T-helper 17 cell (primary cell): ENCODE measurements at regions not wholly inside any gene's neighbourhood (a gene's known extent, or its start where the extent isn't known, plus 50 kb on each side); places are given as distances from the start of the nearest gene placed in this dataset.

Experiments used
- ATAC-seq: fragments of 150-1000 bp; cut with Tn5 transposase; 2 replicates; pipeline ENCODE4 v1.10.0; 2021; ENCODE audit warnings: mild to moderate bottlenecking, moderate library complexity
- DNase-seq, 3 donors: peaks; one replicate each; pipeline versions ENCODE4 v3.0.0 to v3.0.0-alpha.2; 2020 to 2021
- H3K9me3 ChIP-seq: one replicate; pipeline ENCODE4 v1.7.0; 2013; ENCODE audit warnings: low read length, mild to moderate bottlenecking; ENCODE audit not compliant: control insufficient read depth, poor library complexity, severe bottlenecking
- H3K27ac Mint-ChIP-seq: one replicate; pipeline ENCODE4 v1.8.0; 2022; ENCODE audit warnings: mild to moderate bottlenecking, moderate library complexity, mixed read lengths
- H3K27me3 Mint-ChIP-seq: one replicate; pipeline ENCODE4 v1.8.0; 2022; ENCODE audit warnings: mixed read lengths
- H3K36me3 Mint-ChIP-seq: one replicate; pipeline ENCODE4 v1.8.0; 2022; ENCODE audit warnings: low read depth, mixed read lengths
- H3K4me1 Mint-ChIP-seq: one replicate; pipeline ENCODE4 v1.8.0; 2022; ENCODE audit warnings: mild to moderate bottlenecking, mixed read lengths
- H3K4me3 Mint-ChIP-seq: one replicate; pipeline ENCODE4 v1.8.0; 2022; ENCODE audit warnings: mild to moderate bottlenecking, moderate library complexity, mixed read lengths

DNA sequence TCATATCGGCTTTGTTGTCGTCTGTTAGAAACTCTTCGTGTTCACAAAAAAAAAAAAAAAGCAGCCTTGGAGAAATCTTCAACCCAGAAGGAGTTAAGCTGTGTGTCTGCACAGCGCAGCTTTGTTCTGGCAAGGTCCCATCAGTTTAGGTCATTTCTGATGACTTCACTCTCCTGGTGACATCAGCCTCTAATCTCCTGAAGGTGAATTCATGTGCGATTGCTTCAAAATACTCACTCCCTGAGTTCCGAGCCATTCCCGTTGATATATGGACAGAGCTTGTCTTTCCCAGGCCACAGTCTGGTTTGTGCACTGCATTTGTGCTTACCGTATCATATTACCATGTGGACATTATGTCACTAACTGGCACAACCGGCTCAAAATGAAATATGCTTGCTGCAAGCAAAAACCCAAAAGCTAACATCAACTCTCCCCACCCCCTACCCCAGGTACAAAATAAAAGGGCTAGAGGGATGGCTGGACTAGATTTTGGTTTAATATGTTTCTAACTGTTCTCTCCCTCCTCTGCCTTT, 342.4 kb downstream of the KCNRG start:
- ATAC-seq, result no peak
- H3K27ac Mint-ChIP-seq, result peak overlapping the region; percentile 59
- peaks cover 53% of the 10 kb centered on the region for H3K4me1 Mint-ChIP-seq
- no peak for DNase-seq
- H3K36me3 Mint-ChIP-seq, result no peaks in the 10 kb centered on the region
- no peaks in the 10 kb centered on the region for H3K9me3 ChIP-seq
- no peaks in the 10 kb centered on the region for H3K27me3 Mint-ChIP-seq
- H3K4me3 Mint-ChIP-seq, result no peak overlapping the region

DNA sequence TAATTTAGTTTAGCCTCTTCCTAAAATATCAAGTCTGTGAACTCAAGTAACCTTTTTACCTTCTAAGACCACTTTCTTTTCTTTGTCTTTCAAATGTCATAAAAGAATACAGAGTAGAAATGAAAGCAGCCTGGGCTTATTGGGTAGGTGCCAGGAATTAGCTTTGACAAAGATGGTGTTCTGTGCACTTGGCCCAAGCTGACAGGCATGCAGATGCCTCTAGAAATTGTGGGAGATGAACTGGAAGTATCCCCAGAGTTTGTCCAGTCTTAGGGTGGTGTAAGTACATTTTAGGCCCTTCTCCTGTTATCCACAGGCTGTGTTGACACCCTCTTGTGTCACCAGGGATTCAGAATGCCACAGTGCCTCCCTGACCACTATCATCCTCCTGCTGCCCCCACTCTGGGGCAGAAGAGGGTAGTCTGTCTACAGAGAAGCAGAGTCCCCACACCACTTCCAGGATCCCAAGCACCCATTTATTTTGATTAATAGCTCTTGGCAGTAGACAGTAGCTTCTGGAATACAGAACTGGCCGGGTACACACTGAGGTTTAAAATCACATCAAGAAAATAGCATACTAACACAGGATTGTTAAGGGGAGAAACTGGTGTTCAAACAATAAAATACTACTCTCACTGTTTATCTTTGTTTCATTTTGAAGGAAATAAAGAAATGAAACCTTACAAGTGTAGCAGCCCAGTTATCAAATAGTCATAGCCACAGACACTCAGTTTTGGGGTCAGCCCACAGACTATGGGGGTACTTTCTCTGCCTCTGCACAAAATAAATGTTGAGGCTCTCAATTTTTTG, 343.2 kb downstream of the KCNRG start:
- Mint-ChIP-seq H3K27ac (peak overlapping the region; percentile 59), H3K36me3 (no peaks in the 10 kb centered on the region), H3K4me3 (peak overlapping the region; percentile 9), H3K4me1 (peaks cover 49% of the 10 kb centered on the region), H3K27me3 (no peaks in the 10 kb centered on the region)
- H3K9me3 ChIP-seq, result no peaks in the 10 kb centered on the region
- ATAC-seq (no peak), DNase-seq (no peak)

DNA sequence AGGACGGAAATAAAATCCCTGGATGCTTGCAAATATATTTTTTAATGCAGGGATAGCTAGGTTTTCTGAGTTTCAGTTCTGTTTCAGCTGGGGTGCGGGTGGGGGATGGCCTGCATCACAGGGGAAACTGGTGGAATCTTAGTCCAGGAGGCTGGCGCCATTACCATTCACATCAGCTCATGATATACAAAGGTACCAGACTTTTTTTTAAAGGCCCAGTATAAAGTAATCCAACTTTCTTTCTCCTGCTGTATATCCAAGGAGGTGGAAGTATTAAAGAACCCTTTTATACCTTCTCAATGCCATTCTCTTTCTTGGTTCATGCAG, 343.8 kb downstream of the KCNRG start:
- Mint-ChIP-seq H3K27ac (no peak overlapping the region), H3K36me3 (no peaks in the 10 kb centered on the region), H3K27me3 (no peaks in the 10 kb centered on the region), H3K4me1 (peaks cover 43% of the 10 kb centered on the region), H3K4me3 (no peak overlapping the region)
- DNase-seq, result no peak
- no peak for ATAC-seq
- H3K9me3 ChIP-seq, result no peaks in the 10 kb centered on the region

DNA sequence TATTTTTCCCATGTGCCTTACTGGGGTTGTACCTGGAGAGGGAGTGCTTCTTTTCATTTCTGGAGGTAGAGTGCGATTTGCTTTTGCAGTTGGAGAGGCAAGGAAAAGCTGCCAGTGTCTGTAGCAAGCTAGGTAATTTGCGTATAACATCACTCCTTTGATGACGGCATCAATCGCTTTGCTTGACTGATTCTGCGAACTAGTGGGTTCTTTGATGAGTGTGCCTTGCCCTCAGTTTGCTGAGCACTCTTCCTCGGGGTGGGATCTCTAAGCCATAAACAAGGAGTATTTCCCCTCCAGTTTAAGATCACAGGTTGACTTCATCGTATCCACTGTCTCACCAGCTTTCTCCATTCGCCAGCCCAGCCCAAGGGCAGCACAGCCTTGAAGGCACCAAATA, 344.5 kb downstream of the KCNRG start:
- H3K4me3 Mint-ChIP-seq, result no peak overlapping the region
- DNase-seq (no peak), ATAC-seq (peak; percentile 57)
- no peaks in the 10 kb centered on the region for H3K9me3 ChIP-seq
- H3K36me3 Mint-ChIP-seq, result no peaks in the 10 kb centered on the region
- H3K27me3 Mint-ChIP-seq, result no peaks in the 10 kb centered on the region
- peaks cover 41% of the 10 kb centered on the region for H3K4me1 Mint-ChIP-seq
- H3K27ac Mint-ChIP-seq, result no peak overlapping the region

DNA sequence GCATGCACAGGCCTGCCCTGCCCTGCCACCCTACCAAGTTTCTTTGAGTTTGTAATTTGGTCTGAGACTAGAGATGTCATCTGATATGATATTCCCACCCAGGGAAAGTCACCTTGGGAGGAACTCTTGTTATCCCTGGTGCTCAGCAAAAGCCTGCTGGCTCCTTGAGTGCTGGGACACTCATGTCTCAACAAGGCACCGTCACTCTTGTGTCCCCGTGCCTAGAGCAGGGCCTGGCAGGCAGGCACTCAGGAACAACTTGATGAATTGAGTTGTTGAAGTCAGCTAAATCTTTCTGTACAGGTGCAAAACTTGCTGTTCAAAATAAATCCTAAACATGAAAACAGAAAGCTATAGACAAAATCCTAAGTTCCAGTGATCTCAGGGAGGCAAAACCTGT, 345.4 kb downstream of the KCNRG start:
- peak overlapping the region; percentile 88 for H3K27ac Mint-ChIP-seq
- peak overlapping the region; percentile 81 for H3K4me3 Mint-ChIP-seq
- H3K27me3 Mint-ChIP-seq, result no peaks in the 10 kb centered on the region
- ATAC-seq (no peak), DNase-seq (no peak)
- no peaks in the 10 kb centered on the region for H3K9me3 ChIP-seq
- peaks cover 43% of the 10 kb centered on the region for H3K4me1 Mint-ChIP-seq
- H3K36me3 Mint-ChIP-seq, result no peaks in the 10 kb centered on the region

DNA sequence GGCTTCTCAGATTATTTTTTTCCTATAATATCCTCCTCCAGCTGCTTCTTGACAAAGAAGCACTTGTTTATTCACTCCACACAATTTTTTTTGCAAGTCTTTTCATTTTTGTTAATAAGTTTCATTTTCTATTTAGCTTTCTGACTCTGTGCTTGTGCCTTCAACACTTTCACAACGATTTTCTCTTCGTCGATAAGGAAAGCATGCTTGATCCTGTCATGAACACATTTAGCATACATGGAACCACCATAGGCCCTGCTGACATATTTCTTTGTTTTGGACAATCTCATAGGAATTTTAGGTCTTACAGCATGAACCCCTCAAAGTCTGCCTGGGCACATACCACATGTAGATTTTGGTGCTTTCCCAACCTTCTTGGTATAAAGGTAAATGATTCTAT, 346.0 kb downstream of the KCNRG start:
- Mint-ChIP-seq H3K27me3 (no peaks in the 10 kb centered on the region), H3K27ac (peak overlapping the region; percentile 88), H3K4me3 (peak overlapping the region; percentile 81), H3K4me1 (peaks cover 45% of the 10 kb centered on the region), H3K36me3 (no peaks in the 10 kb centered on the region)
- ATAC-seq, result no peak
- H3K9me3 ChIP-seq, result no peaks in the 10 kb centered on the region
- DNase-seq, result no peak

DNA sequence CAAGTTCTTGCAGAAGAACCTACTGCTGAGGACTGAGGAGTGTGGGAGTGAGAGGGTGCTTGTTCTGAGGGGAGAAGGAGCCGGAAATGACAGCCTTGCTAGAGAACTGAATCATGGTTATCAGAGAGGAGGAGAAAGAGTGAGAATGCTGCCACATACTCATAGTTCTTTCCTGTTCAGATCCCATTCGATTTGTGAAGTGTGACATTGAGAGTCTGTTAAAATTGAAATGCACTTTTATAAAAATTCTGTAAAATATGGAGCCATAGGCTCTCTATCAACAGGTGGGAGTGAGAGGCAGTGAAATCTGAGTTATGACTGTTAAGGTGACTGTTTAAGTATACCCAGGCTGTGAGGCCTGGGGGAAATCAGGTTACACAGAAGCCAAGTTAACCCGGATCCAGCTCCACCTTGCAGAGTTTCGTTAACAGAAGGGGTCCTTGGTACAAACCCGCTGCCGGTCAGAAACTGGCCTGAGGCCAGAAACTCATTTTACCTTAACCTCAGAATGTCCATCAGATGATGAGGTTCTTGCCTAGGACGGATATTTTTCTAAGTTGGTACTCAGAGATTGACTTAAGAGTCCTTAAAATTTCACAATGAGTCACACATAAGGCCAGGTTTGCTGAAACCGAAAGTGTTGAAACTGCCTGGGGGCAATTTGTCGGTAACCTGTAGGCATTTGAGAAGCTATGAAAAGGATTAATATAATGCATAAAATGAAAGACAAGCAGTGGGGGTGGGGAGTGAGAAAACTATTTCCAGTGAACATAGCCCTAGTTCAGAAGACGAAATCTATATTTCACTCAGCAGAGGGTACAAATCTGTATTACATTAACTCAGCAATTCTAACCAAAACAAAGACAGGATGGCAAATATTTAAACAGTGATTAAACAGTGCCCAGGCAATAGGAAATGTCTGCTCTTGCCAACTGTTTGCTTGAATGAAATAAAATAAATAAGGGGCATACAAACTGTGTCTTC, 350.5 kb downstream of the KCNRG start:
- H3K27me3 Mint-ChIP-seq, result no peaks in the 10 kb centered on the region
- peak overlapping the region; percentile 97 for H3K27ac Mint-ChIP-seq
- peak; percentile 76 for ATAC-seq
- no peaks in the 10 kb centered on the region for H3K36me3 Mint-ChIP-seq
- DNase-seq, result no peak
- H3K4me3 Mint-ChIP-seq, result peak overlapping the region; percentile 76
- H3K4me1 Mint-ChIP-seq, result peaks cover 37% of the 10 kb centered on the region
- H3K9me3 ChIP-seq, result no peaks in the 10 kb centered on the region

DNA sequence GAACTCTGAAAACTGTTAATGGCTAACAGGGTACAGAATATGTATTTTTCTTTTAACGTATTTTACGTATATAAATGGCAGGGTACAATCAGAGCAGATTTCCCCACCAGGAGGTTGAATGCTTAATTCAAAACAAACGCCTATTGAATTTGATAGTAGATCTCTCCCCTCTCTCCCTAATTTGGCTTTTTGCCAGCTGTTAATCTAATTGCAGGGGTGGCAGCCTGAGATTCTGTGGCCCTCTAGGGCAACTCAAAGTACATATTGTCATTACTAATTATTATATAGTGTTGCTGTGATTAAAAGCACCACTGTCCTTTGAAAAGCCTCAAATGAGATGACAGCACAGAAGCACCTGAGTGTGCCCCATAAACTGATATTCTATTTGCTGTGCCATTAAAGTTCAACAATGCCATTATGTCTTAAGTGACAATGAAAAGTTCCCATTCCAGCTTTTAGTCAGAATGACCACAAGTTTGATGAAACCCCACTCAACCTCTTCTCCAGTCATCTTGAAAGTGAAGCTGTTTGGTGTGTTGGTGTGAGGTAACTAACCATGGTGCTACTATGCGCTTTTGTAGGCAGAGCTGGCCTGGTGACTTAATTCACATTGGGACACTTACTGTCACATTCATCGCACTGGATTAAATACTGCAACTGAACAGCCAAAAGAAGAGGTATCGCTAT, 351.4 kb downstream of the KCNRG start:
- H3K27ac Mint-ChIP-seq, result peak overlapping the region; percentile 97
- ATAC-seq (no peak), DNase-seq (no peak)
- H3K27me3 Mint-ChIP-seq, result no peaks in the 10 kb centered on the region
- H3K9me3 ChIP-seq, result no peaks in the 10 kb centered on the region
- no peaks in the 10 kb centered on the region for H3K36me3 Mint-ChIP-seq
- H3K4me1 Mint-ChIP-seq, result peaks cover 35% of the 10 kb centered on the region
- H3K4me3 Mint-ChIP-seq, result peak overlapping the region; percentile 76

DNA sequence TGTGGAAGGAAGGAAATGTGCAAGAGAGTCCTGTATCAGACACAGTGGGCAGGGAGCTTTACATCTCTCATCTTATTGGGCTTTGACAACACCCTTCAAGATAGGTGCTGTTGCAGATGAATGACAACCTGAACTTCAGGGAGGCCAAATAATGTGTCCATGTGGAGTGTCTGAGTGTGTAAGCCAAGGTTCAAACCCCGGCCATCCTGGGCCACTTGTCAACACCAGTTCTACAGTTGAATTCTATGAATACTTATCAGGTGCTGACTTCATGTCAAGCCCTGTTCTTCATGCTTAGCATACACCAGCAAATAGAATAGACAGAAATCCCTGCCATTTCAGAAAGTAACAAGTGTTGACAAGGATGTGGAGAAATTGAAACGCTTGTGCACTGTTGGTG, 354.4 kb downstream of the KCNRG start:
- Mint-ChIP-seq H3K27ac (no peak overlapping the region), H3K4me1 (peaks cover 34% of the 10 kb centered on the region), H3K36me3 (no peaks in the 10 kb centered on the region), H3K27me3 (no peaks in the 10 kb centered on the region), H3K4me3 (no peak overlapping the region)
- DNase-seq, result no peak
- H3K9me3 ChIP-seq, result no peaks in the 10 kb centered on the region
- ATAC-seq, result no peak

DNA sequence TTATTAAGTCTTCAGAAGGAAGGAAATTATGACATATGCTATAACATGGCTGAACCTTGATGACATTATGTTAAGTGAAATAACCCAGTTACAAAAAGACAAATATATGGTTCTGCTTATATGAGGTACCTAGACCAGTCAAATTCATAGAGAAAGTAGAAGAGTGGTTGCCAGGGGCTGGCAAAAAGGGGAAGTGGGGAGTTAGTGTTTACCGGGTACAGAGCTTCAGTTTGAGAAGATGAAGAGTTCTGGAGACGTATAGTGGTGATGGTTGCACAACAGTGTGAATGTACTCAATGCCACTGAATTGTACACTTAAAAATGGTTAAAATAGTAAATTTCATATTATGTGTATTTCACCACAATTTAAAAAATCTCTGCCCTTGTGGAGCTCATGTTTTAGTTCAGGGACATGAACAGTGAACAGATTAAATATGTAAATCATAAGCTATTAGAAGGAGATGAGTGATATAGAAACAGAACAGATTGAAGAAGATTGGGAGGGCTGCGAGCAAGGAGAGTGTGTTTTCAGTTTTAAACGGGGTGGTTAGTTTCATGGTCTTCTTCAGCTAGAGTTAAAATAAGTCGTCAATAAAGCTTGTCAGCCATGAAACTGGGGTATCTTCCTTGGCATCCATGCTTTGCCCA, 355.2 kb downstream of the KCNRG start:
- H3K4me3 Mint-ChIP-seq, result no peak overlapping the region
- no peak for ATAC-seq

DNA sequence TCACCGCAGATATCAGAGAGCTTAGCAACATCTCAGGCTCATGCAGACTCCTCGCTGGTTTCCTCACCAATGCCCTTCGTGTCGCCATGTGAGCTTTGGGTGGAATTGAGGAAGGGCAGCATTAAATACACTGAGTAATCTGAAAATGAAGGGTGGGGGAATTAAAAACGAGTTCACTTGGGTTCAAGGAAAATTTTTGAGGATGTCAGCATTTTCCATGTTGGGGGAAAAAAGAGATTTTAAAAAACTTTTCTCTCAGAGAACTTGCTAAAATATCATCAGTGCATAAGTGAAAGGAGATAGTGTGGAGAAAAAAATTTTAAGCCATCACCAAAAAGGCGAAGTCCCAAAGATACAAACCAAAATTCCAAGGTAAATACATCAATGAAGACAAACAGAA, 359.3 kb downstream of the KCNRG start:
- Mint-ChIP-seq H3K36me3 (no peaks in the 10 kb centered on the region), H3K4me3 (no peak overlapping the region), H3K27me3 (no peaks in the 10 kb centered on the region), H3K27ac (no peak overlapping the region), H3K4me1 (peaks cover 17% of the 10 kb centered on the region)
- no peak for ATAC-seq
- DNase-seq, result no peak
- no peaks in the 10 kb centered on the region for H3K9me3 ChIP-seq

More for the DNA sequence above, 355.2 kb downstream of the KCNRG start:
- peaks cover 26% of the 10 kb centered on the region for H3K4me1 Mint-ChIP-seq
- DNase-seq, result no peak
- no peaks in the 10 kb centered on the region for H3K9me3 ChIP-seq
- no peaks in the 10 kb centered on the region for H3K36me3 Mint-ChIP-seq
- no peaks in the 10 kb centered on the region for H3K27me3 Mint-ChIP-seq
- peak overlapping the region; percentile 72 for H3K27ac Mint-ChIP-seq

DNA sequence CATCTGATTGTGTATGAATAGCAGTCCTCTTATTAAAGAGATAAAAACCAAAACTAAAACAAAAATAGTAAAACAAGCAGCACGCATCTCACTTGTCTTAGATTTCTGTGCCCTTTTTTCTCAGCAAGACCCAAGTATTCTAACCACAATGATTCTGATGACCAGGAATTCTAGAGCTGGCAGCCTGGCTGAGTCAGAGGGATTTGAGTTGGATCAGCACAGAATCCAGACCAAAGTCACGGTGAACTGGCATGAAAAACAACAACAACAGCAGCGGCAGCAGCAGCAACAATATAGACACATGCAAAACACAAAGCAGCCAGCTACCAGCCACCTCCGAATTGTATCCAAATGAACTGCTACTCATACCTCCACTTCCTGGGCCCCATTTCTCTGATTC, 360.5 kb downstream of the KCNRG start:
- no peaks in the 10 kb centered on the region for H3K27me3 Mint-ChIP-seq
- peaks cover 2% of the 10 kb centered on the region for H3K36me3 Mint-ChIP-seq
- H3K9me3 ChIP-seq, result no peaks in the 10 kb centered on the region
- DNase-seq, result no peak
- no peak overlapping the region for H3K4me3 Mint-ChIP-seq
- H3K4me1 Mint-ChIP-seq, result peaks cover 12% of the 10 kb centered on the region
- ATAC-seq, result no peak
- H3K27ac Mint-ChIP-seq, result peak overlapping the region; percentile 86
